GM18520 (cell line): ENCODE measurements at regions not wholly inside any gene's neighbourhood (a gene's known extent, or its start where the extent isn't known, plus 50 kb on each side); places are given as distances from the start of the nearest gene placed in this dataset.

Source experiments
- ATAC-seq: cut with Tn5 transposase; IDR thresholded peaks from one replicate; pipeline ENCODE4 v1.9.1; 2021; ENCODE audit not compliant: unreplicated experiment

GRCh38 chr6:163943607-163944385 is 529.3 kb downstream of the QKI start:
- ATAC-seq: no peak

- no peak for ATAC-seq
These were observed 528.3 kb downstream of the QKI start for GRCh38 chr6:163942790-163943189.

GRCh38 chr6:163941624-163941976 is 527.1 kb downstream of the QKI start:
- no peak for ATAC-seq

- no peak for ATAC-seq
These were observed 526.4 kb downstream of the QKI start for GRCh38 chr6:163940705-163941623.

GRCh38 chr6:163937071-163937470 is 522.6 kb downstream of the QKI start:
- no peak for ATAC-seq

GRCh38 chr6:163935158-163935762 is 520.7 kb downstream of the QKI start:
- no peak for ATAC-seq

GRCh38 chr6:163930012-163930411 is 515.5 kb downstream of the QKI start:
- no peak for ATAC-seq

GRCh38 chr6:163929538-163929937 is 515.0 kb downstream of the QKI start:
- ATAC-seq: no peak

GRCh38 chr6:163926642-163927041 is 512.1 kb downstream of the QKI start:
- ATAC-seq: no peak

GRCh38 chr6:163925839-163926238 is 511.3 kb downstream of the QKI start:
- no peak for ATAC-seq

GRCh38 chr6:163923658-163924411 is 509.3 kb downstream of the QKI start:
- ATAC-seq: no peak

- no peak for ATAC-seq
These were observed 508.0 kb downstream of the QKI start for GRCh38 chr6:163922562-163922961.

- no peak for ATAC-seq
These were observed 505.1 kb downstream of the QKI start for GRCh38 chr6:163919652-163920051.

- no peak for ATAC-seq
These were observed 502.0 kb downstream of the QKI start for GRCh38 chr6:163916315-163917081.

GRCh38 chr6:163915131-163915530 is 500.6 kb downstream of the QKI start:
- no peak for ATAC-seq

- no peak for ATAC-seq
These were observed 498.5 kb downstream of the QKI start for GRCh38 chr6:163913045-163913444.

- no peak for ATAC-seq
These were observed 491.6 kb downstream of the QKI start for GRCh38 chr6:163906006-163906710.

GRCh38 chr6:163904186-163904585 is 489.7 kb downstream of the QKI start:
- ATAC-seq: no peak

- no peak for ATAC-seq
These were observed 489.0 kb downstream of the QKI start for GRCh38 chr6:163903541-163903940.

GRCh38 chr6:163902993-163903392 is 488.5 kb downstream of the QKI start:
- ATAC-seq: no peak
